SU-DHL-6 (cell line): ENCODE measurements at regions not wholly inside any gene's neighbourhood (a gene's known extent, or its start where the extent isn't known, plus 50 kb on each side); places are given as distances from the start of the nearest gene placed in this dataset.

Source experiments
- CTCF ChIP-seq: fragments of 200-600 bp; sonication (generic); IDR thresholded peaks from one replicate; pipeline ENCODE4 v1.5.1; 2017; ENCODE audit warnings: antibody characterized with exemption, mild to moderate bottlenecking, low read length, moderate library complexity; ENCODE audit not compliant: insufficient read depth, poor library complexity, severe bottlenecking
- EZH2phosphoT487 ChIP-seq: fragments of 200-600 bp; sonication (generic), shearing (Covaris generic); conservative IDR thresholded peaks from 2 replicates; pipeline ENCODE4 v1.6.1; 2018; ENCODE audit warnings: mild to moderate bottlenecking, antibody characterized with exemption, low read length, moderate library complexity, mixed read lengths

GRCh38 chr10:6721964-6722615, 142.0 kb upstream of the PRKCQ start:
- TF ChIP-seq CTCF (no peak), EZH2phosphoT487 (no peak)
